Nephron (organoid): ENCODE measurements at regions not wholly inside any gene's neighbourhood (a gene's known extent, or its start where the extent isn't known, plus 50 kb on each side); places are given as distances from the start of the nearest gene placed in this dataset.
A peak's percentile ranks its signal among the peaks of the same experiment; 100 is the strongest.

ENCODE experiments used
- H3K27ac Mint-ChIP-seq, 3 experiments: 2 replicates each; pipeline ENCODE4 v1.8.0; 2020; ENCODE audit warnings: mixed read lengths in 3 of 3, mild to moderate bottlenecking in 2 of 3, moderate library complexity in 1 of 3
- H3K27me3 Mint-ChIP-seq: 2 replicates; pipeline ENCODE4 v1.8.0; 2021; ENCODE audit warnings: low read depth, mild to moderate bottlenecking, moderate library complexity, mixed read lengths
- H3K36me3 Mint-ChIP-seq: 2 replicates; pipeline ENCODE4 v1.8.0; 2020; ENCODE audit warnings: low read depth, mixed read lengths
- H3K4me1 Mint-ChIP-seq: 2 replicates; pipeline ENCODE4 v1.8.0; 2020; ENCODE audit warnings: mixed read lengths
- H3K4me3 Mint-ChIP-seq, 3 experiments: 2 replicates each; pipeline ENCODE4 v1.8.0; 2020; ENCODE audit warnings: mild to moderate bottlenecking in 3 of 3, mixed read lengths in 3 of 3, moderate library complexity in 2 of 3
- H3K9me3 Mint-ChIP-seq: 2 replicates; pipeline ENCODE4 v1.8.0; 2020; ENCODE audit warnings: mixed read lengths
- TF ChIP-seq, protein P1 (sequence below), 3 experiments: fragments of 200-600 bp; sonication (generic); IDR thresholded peaks; one replicate each; pipeline ENCODE4 v1.5.0; 2021; ENCODE audit warnings: antibody characterized with exemption in 3 of 3; ENCODE audit not compliant: unreplicated experiment in 3 of 3

DNA sequence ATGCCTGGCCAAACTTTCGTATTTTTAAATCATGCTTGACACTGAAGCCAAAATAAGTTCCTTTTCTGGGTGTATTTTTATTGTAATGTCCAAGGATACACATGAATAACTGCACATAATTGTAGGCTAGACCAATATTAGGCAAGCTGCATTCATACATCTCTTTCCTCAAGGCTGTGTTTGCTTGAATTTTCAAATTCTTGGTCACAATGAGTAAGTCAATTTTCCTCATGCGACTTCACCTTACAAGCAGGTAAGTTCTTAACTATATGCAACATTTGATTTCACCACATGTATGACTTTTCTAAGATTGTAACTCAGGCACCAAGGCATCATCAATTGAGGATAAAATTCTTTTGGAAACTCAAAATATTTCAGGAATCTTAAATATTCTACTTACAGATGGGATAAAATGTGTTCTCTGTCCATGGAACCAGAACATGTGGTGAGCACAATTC lies 112.4 kb upstream of the ZNF217 start:
- no peaks in the 10 kb centered on the region for H3K36me3 Mint-ChIP-seq

DNA sequence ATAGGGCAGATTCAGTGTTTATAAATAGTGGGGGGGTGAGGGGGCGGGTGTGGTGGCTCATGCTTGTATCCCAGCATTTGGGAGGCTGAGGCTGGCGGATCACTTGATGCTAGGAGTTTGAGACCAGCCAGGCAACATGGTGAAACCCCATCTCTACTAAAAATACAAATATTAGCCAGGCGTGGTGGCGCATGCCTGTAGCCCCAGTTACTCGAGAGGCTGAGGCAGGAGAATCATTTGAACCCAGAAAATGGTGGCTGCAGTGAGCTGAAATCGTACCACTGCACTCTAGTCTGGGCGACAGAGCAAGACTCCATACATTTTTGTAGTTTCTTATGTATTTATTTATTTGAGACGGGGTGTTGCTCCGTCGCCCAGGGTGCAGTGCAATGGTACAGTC lies 109.0 kb upstream of the ZNF217 start:
- Mint-ChIP-seq H3K9me3 (no peaks in the 10 kb centered on the region), H3K4me3 (no peak overlapping the region), H3K27ac (no peak overlapping the region), H3K4me1 (peaks cover 23% of the 10 kb centered on the region), H3K36me3 (no peaks in the 10 kb centered on the region), H3K27me3 (peaks cover 3% of the 10 kb centered on the region)
- TF ChIP-seq, protein P1, sequence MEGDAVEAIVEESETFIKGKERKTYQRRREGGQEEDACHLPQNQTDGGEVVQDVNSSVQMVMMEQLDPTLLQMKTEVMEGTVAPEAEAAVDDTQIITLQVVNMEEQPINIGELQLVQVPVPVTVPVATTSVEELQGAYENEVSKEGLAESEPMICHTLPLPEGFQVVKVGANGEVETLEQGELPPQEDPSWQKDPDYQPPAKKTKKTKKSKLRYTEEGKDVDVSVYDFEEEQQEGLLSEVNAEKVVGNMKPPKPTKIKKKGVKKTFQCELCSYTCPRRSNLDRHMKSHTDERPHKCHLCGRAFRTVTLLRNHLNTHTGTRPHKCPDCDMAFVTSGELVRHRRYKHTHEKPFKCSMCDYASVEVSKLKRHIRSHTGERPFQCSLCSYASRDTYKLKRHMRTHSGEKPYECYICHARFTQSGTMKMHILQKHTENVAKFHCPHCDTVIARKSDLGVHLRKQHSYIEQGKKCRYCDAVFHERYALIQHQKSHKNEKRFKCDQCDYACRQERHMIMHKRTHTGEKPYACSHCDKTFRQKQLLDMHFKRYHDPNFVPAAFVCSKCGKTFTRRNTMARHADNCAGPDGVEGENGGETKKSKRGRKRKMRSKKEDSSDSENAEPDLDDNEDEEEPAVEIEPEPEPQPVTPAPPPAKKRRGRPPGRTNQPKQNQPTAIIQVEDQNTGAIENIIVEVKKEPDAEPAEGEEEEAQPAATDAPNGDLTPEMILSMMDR (IDR thresholded peaks at IDR 0.05; ENCODE audit: unreplicated experiment in 3 of 3), result no peak

More for the DNA sequence above, 112.4 kb upstream of the ZNF217 start:
- no peak overlapping the region for H3K4me3 Mint-ChIP-seq
- TF ChIP-seq, protein P1 (IDR thresholded peaks at IDR 0.05; ENCODE audit: unreplicated experiment in 3 of 3), result no peak
- H3K27me3 Mint-ChIP-seq, result peaks cover 3% of the 10 kb centered on the region
- H3K9me3 Mint-ChIP-seq, result no peaks in the 10 kb centered on the region
- H3K27ac Mint-ChIP-seq, result peak overlapping the region; percentile 92 to 94 (median 93)
- H3K4me1 Mint-ChIP-seq, result peaks cover 37% of the 10 kb centered on the region

DNA sequence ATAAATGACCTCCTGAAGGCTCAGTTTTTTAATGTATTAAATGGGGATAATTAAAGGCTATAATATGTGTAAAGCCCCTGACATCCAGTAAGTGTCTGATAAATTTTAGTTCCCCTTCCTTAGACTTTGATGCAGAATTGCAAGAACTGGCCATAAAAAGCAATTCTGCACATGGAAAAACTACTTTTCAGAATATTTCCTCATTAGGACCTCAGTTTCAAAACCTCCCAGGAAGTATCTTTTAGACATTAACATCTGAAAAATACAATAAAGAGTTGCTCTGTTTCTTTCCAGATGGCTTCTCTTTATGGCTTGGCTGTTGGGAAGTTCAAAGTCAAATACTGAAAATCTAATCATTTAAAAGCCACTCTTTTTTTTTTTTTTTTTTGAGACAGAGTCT lies 106.3 kb upstream of the ZNF217 start:
- peaks cover 3% of the 10 kb centered on the region for H3K4me1 Mint-ChIP-seq
- no peaks in the 10 kb centered on the region for H3K36me3 Mint-ChIP-seq
- H3K9me3 Mint-ChIP-seq, result no peaks in the 10 kb centered on the region
- H3K27me3 Mint-ChIP-seq, result peaks cover 2% of the 10 kb centered on the region
- H3K4me3 Mint-ChIP-seq, result no peak overlapping the region
- H3K27ac Mint-ChIP-seq, result no peak overlapping the region
- TF ChIP-seq, protein P1 (IDR thresholded peaks at IDR 0.05; ENCODE audit: unreplicated experiment in 3 of 3), result no peak

DNA sequence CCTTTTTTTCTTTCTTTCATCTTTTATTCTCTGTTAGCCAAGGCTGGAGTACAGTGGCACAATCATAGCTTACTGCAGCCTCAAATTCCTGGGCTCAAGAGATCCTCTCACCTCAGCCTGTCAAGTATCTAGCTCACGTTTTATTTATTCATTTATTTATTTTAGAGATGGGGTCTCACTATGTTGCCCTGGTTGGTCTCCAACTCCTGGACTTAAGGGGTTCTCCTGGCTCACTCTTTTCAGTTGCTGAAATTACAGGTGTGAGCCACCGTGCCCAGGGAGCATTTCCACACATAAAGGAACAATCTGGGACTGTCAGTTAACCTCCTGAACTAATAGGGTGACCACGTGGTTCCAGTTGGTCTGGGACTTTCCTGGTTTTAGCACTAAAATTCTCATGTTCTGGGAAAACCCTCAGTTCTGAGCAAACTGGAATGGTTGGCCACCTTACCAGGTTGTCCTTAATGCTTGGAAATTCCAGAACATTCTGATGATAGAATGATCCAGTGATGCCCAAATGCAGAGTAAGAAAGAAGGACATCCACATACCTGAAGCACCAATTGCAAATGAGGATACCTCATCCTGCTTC lies 105.5 kb upstream of the ZNF217 start:
- H3K27me3 Mint-ChIP-seq, result no peaks in the 10 kb centered on the region
- H3K4me3 Mint-ChIP-seq, result no peak overlapping the region

DNA sequence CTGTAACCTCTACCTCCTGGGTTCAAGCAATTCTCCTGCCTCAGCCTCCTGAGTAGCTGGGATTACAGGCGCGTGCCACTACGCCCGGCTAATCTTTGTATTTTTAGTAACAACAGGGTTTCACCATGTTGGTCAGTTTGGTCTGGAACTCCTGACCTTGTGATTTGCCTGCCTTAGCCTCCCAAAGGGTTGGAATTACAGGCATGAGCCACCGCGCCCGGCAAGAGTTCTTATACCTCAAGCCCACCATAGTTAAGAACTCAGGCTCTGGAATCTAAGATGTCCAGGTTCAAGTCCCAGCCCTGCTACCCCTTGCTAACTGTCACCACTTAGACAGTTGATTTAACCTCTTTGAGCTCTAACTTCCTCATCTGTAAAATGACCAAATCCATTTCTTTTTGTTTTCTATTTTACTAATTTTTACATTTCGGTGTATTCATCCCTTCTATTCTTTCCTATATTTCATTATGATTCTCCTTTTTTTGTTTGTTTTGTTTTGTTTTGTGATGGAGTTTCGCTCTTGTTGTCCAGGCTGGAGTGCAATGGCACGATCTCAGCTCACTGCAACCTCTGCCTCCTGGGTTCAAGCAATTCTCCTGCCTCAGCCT lies 104.8 kb upstream of the ZNF217 start:
- Mint-ChIP-seq H3K4me1 (no peaks in the 10 kb centered on the region), H3K27me3 (no peaks in the 10 kb centered on the region), H3K4me3 (no peak overlapping the region), H3K27ac (no peak overlapping the region), H3K9me3 (no peaks in the 10 kb centered on the region), H3K36me3 (no peaks in the 10 kb centered on the region)
- TF ChIP-seq, protein P1 (IDR thresholded peaks at IDR 0.05; ENCODE audit: unreplicated experiment in 3 of 3), result no peak

More for the DNA sequence above, 105.5 kb upstream of the ZNF217 start:
- H3K36me3 Mint-ChIP-seq, result no peaks in the 10 kb centered on the region
- TF ChIP-seq, protein P1 (IDR thresholded peaks at IDR 0.05; ENCODE audit: unreplicated experiment in 3 of 3), result no peak
- no peaks in the 10 kb centered on the region for H3K4me1 Mint-ChIP-seq
- H3K9me3 Mint-ChIP-seq, result no peaks in the 10 kb centered on the region
- H3K27ac Mint-ChIP-seq, result no peak overlapping the region
